ENCODE measurements at regions not wholly inside any gene's neighbourhood (a gene's known extent, or its start where the extent isn't known, plus 50 kb on each side); places are given as distances from the start of the nearest gene placed in this dataset.
A peak's percentile ranks its signal among the peaks of the same experiment; 100 is the strongest.
"Not testable (repeated sequence)": the region's sequence is repeated elsewhere in the genome, so short reads cannot be mapped to it uniquely, and the experiment has no call there.

- Mint-ChIP-seq H3K4me1 (peaks cover 0 to 2% (median 0%) of the 10 kb centered on the region in 7 donors), H3K36me3 (peaks cover 0 to 16% (median 5%) of the 10 kb centered on the region in 5 donors), H3K27me3 (peaks cover 18 to 40% (median 21%) of the 10 kb centered on the region in 5 donors), H3K27ac (no peak overlapping the region), H3K9me3 (peaks cover 3 to 27% (median 9%) of the 10 kb centered on the region in 11 donors), H3K4me3 (no peak overlapping the region)
- H3K4me1 ChIP-seq (ENCODE audit: control insufficient read depth in 2 of 2, insufficient read depth in 2 of 2, low read length in 2 of 2), result no peaks in the 10 kb centered on the region
- H3K27ac ChIP-seq (ENCODE audit: low read depth, low read length), result no peak overlapping the region
- CTCF ChIA-PET, result no interaction called here
- DNase-seq (no peak), ATAC-seq (no peak)
- intact Hi-C loops (cut with micrococcal nuclease), result no loop called here
- peaks cover 0 to 7% (median 0%) of the 10 kb centered on the region in 3 experiments for H3K9me3 ChIP-seq (ENCODE audit: control insufficient read depth in 2 of 3, low read length in 3 of 3)
- H3K36me3 ChIP-seq (ENCODE audit: control insufficient read depth in 2 of 3, insufficient read depth in 3 of 3, low read length in 3 of 3), result no peaks in the 10 kb centered on the region
- peaks cover 0 to 2% of the 10 kb centered on the region in 2 donors for H3K27me3 ChIP-seq (ENCODE audit: control insufficient read depth in 2 of 2, insufficient read depth in 2 of 2, low read length in 2 of 2)
- POLR2A ChIA-PET, result no interaction called here
- no peak overlapping the region for H3K4me3 ChIP-seq (ENCODE audit: low read length)
Observed at GRCh38 chr17:83170571-83171260, 91.3 kb downstream of the METRNL start.

- DNase-seq (peak in 1 of 9 donors; percentile 13), ATAC-seq (no peak)
- Mint-ChIP-seq H3K27me3 (peaks cover 17 to 36% (median 19%) of the 10 kb centered on the region in 5 donors), H3K9me3 (peaks cover 3 to 26% (median 7%) of the 10 kb centered on the region in 11 donors), H3K4me1 (peaks cover 0 to 2% (median 0%) of the 10 kb centered on the region in 7 donors), H3K4me3 (no peak overlapping the region), H3K36me3 (peaks cover 0 to 16% (median 4%) of the 10 kb centered on the region in 5 donors), H3K27ac (no peak overlapping the region)
- CTCF ChIA-PET, result no interaction called here
- Histone ChIP-seq H3K4me1 (ENCODE audit: control insufficient read depth in 2 of 2, insufficient read depth in 2 of 2, low read length in 2 of 2) (no peaks in the 10 kb centered on the region), H3K36me3 (ENCODE audit: control insufficient read depth in 2 of 3, insufficient read depth in 3 of 3, low read length in 3 of 3) (no peaks in the 10 kb centered on the region), H3K9me3 (ENCODE audit: control insufficient read depth in 2 of 3, low read length in 3 of 3) (peaks cover 0 to 7% (median 0%) of the 10 kb centered on the region in 3 experiments), H3K27me3 (ENCODE audit: control insufficient read depth in 2 of 2, insufficient read depth in 2 of 2, low read length in 2 of 2) (peaks cover 0 to 2% of the 10 kb centered on the region in 2 donors), H3K27ac (ENCODE audit: low read depth, low read length) (no peak overlapping the region), H3K4me3 (ENCODE audit: low read length) (no peak overlapping the region)
- POLR2A ChIA-PET, result no interaction called here
- intact Hi-C loops (cut with micrococcal nuclease), result no loop called here
Observed at GRCh38 chr17:83171661-83172060, 92.3 kb downstream of the METRNL start.

- H3K4me1 Mint-ChIP-seq; H3K27me3 ChIP-seq (ENCODE audit: control insufficient read depth in 2 of 2, insufficient read depth in 2 of 2, low read length in 2 of 2); CTCF ChIA-PET; H3K4me1 ChIP-seq (ENCODE audit: control insufficient read depth in 2 of 2, insufficient read depth in 2 of 2, low read length in 2 of 2); H3K9me3 ChIP-seq (ENCODE audit: control insufficient read depth in 2 of 3, low read length in 3 of 3); H3K4me3 ChIP-seq (ENCODE audit: low read length); ATAC-seq; H3K36me3 ChIP-seq (ENCODE audit: control insufficient read depth in 2 of 3, insufficient read depth in 3 of 3, low read length in 3 of 3); H3K27ac Mint-ChIP-seq; POLR2A ChIA-PET; H3K4me3 Mint-ChIP-seq; H3K27ac ChIP-seq (ENCODE audit: low read depth, low read length); intact Hi-C loops (cut with micrococcal nuclease): not testable (repeated sequence)
- peaks cover 0 to 13% (median 0%) of the 10 kb centered on the region in 5 donors for H3K36me3 Mint-ChIP-seq
- DNase-seq, result peak in 1 of 9 donors; percentile 13
- peaks cover 12 to 32% (median 14%) of the 10 kb centered on the region in 5 donors for H3K27me3 Mint-ChIP-seq
- H3K9me3 Mint-ChIP-seq, result peaks cover 0 to 22% (median 3%) of the 10 kb centered on the region in 11 donors
Observed at GRCh38 chr17:83172099-83172498, 92.7 kb downstream of the METRNL start.

- H3K27me3 ChIP-seq (ENCODE audit: control insufficient read depth in 2 of 2, insufficient read depth in 2 of 2, low read length in 2 of 2); H3K9me3 ChIP-seq (ENCODE audit: control insufficient read depth in 2 of 3, low read length in 3 of 3); CTCF ChIA-PET; POLR2A ChIA-PET; DNase-seq; intact Hi-C loops (cut with micrococcal nuclease); H3K27ac ChIP-seq (ENCODE audit: low read depth, low read length); H3K36me3 ChIP-seq (ENCODE audit: control insufficient read depth in 2 of 3, insufficient read depth in 3 of 3, low read length in 3 of 3); H3K4me1 ChIP-seq (ENCODE audit: control insufficient read depth in 2 of 2, insufficient read depth in 2 of 2, low read length in 2 of 2); ATAC-seq; H3K36me3 Mint-ChIP-seq; H3K27ac Mint-ChIP-seq; H3K4me3 Mint-ChIP-seq; H3K4me3 ChIP-seq (ENCODE audit: low read length); H3K4me1 Mint-ChIP-seq: not testable (repeated sequence)
- Mint-ChIP-seq H3K9me3 (peaks cover 0 to 16% (median 2%) of the 10 kb centered on the region in 11 donors), H3K27me3 (peaks cover 11 to 28% (median 14%) of the 10 kb centered on the region in 5 donors)
Observed at GRCh38 chr17:83172646-83173045, 93.2 kb downstream of the METRNL start.

GRCh38 chr17:83173180-83173913 lies 93.9 kb downstream of the METRNL start:
- DNase-seq; H3K36me3 ChIP-seq (ENCODE audit: control insufficient read depth in 2 of 3, insufficient read depth in 3 of 3, low read length in 3 of 3): not testable (repeated sequence)

GRCh38 chr17:83173914-83174361 lies 94.5 kb downstream of the METRNL start:
- H3K4me3 Mint-ChIP-seq, result no peak overlapping the region
- no peak overlapping the region for H3K4me3 ChIP-seq (ENCODE audit: low read length)
- peaks cover 10 to 20% (median 11%) of the 10 kb centered on the region in 5 donors for H3K27me3 Mint-ChIP-seq
- POLR2A ChIA-PET, result no interaction called here
- peaks cover 0 to 2% (median 0%) of the 10 kb centered on the region in 7 donors for H3K4me1 Mint-ChIP-seq
- intact Hi-C loops (cut with micrococcal nuclease), result no loop called here
- CTCF ChIA-PET, result interaction anchor here (0.8 kb wide), 1 partner anchor 1062 kb away, joined by 3 read pairs; no protein-coding TSS in a partner anchor
- H3K27ac Mint-ChIP-seq, result no peak overlapping the region
- no peaks in the 10 kb centered on the region for H3K9me3 ChIP-seq (ENCODE audit: control insufficient read depth in 2 of 3, low read length in 3 of 3)
- no peaks in the 10 kb centered on the region for H3K4me1 ChIP-seq (ENCODE audit: control insufficient read depth in 2 of 2, insufficient read depth in 2 of 2, low read length in 2 of 2)
- peaks cover 0 to 7% (median 0%) of the 10 kb centered on the region in 11 donors for H3K9me3 Mint-ChIP-seq
- H3K27ac ChIP-seq (ENCODE audit: low read depth, low read length), result no peak overlapping the region
- peaks cover 0 to 2% of the 10 kb centered on the region in 2 donors for H3K27me3 ChIP-seq (ENCODE audit: control insufficient read depth in 2 of 2, insufficient read depth in 2 of 2, low read length in 2 of 2)
- DNase-seq (peak in 1 of 9 donors; percentile 18), ATAC-seq (no peak)
- H3K36me3 ChIP-seq (ENCODE audit: control insufficient read depth in 2 of 3, insufficient read depth in 3 of 3, low read length in 3 of 3), result no peaks in the 10 kb centered on the region
- peaks cover 0 to 9% (median 0%) of the 10 kb centered on the region in 5 donors for H3K36me3 Mint-ChIP-seq

More at GRCh38 chr17:83173180-83173913, 93.9 kb downstream of the METRNL start:
- H3K4me3 ChIP-seq (ENCODE audit: low read length); ATAC-seq; H3K27ac Mint-ChIP-seq; H3K9me3 Mint-ChIP-seq; H3K27me3 ChIP-seq (ENCODE audit: control insufficient read depth in 2 of 2, insufficient read depth in 2 of 2, low read length in 2 of 2); H3K9me3 ChIP-seq (ENCODE audit: control insufficient read depth in 2 of 3, low read length in 3 of 3); H3K36me3 Mint-ChIP-seq; POLR2A ChIA-PET; H3K4me3 Mint-ChIP-seq; intact Hi-C loops (cut with micrococcal nuclease); H3K4me1 ChIP-seq (ENCODE audit: control insufficient read depth in 2 of 2, insufficient read depth in 2 of 2, low read length in 2 of 2); H3K27ac ChIP-seq (ENCODE audit: low read depth, low read length); H3K4me1 Mint-ChIP-seq; CTCF ChIA-PET: not testable (repeated sequence)
- H3K27me3 Mint-ChIP-seq, result peaks cover 11 to 23% (median 12%) of the 10 kb centered on the region in 5 donors
